HCT116 (cell line): ENCODE measurements at regions not wholly inside any gene's neighbourhood (a gene's known extent, or its start where the extent isn't known, plus 50 kb on each side); places are given as distances from the start of the nearest gene placed in this dataset.

Source experiments
- ATF3 ChIP-seq: IDR thresholded peaks from 2 replicates; pipeline ENCODE4 v1.6.1; 2012
- CEBPB ChIP-seq: IDR thresholded peaks from 2 replicates; pipeline ENCODE4 v1.6.1; 2012; ENCODE audit warnings: low read depth
- CTCF ChIP-seq, 3 experiments: fragments of 200-600 bp in 1 of 3; sonication (generic) in 1 of 3; IDR thresholded peaks in 2 of 3; conservative IDR thresholded peaks in 1 of 3; 2 replicates each; pipeline ENCODE4 v1.5.1; 2012 to 2017; ENCODE audit warnings: low read depth in 2 of 3, low read length in 2 of 3, antibody characterized with exemption in 1 of 3, borderline replicate concordance in 1 of 3, control low read depth in 1 of 3, mild to moderate bottlenecking in 1 of 3, mixed read lengths in 1 of 3, mixed run types in 1 of 3, moderate library complexity in 1 of 3; ENCODE audit not compliant: insufficient read depth in 1 of 3
- EZH2 ChIP-seq: fragments of 200-600 bp; sonication (generic); IDR thresholded peaks from 2 replicates; pipeline ENCODE4 v1.6.1; 2017; ENCODE audit warnings: antibody characterized with exemption, mixed run types
- JUND ChIP-seq: IDR thresholded peaks from 2 replicates; pipeline ENCODE4 v1.6.1; 2012
- MAX ChIP-seq: IDR thresholded peaks from 2 replicates; pipeline ENCODE4 v1.6.1; 2012
- POLR2A ChIP-seq: IDR thresholded peaks from 2 replicates; pipeline ENCODE4 v1.7.0; 2011; ENCODE audit warnings: borderline replicate concordance; ENCODE audit not compliant: insufficient read depth, insufficient read length; ENCODE audit errors: extremely low read depth
- RAD21 ChIP-seq: IDR thresholded peaks from 2 replicates; pipeline ENCODE4 v1.6.1; 2012; ENCODE audit warnings: low read depth, mild to moderate bottlenecking
- REST ChIP-seq: IDR thresholded peaks from 2 replicates; pipeline ENCODE4 v1.6.1; 2012; ENCODE audit warnings: low read depth
- SIN3A ChIP-seq: IDR thresholded peaks from 2 replicates; pipeline ENCODE4 v1.6.1; 2012; ENCODE audit warnings: low read depth
- YY1 ChIP-seq: IDR thresholded peaks from 2 replicates; pipeline ENCODE4 v1.6.1; 2011; ENCODE audit warnings: low read length, low read depth, moderate library complexity, mild to moderate bottlenecking; ENCODE audit not compliant: insufficient replicate concordance; ENCODE audit errors: extremely low read depth
- ZBTB33 ChIP-seq: IDR thresholded peaks from 2 replicates; pipeline ENCODE4 v1.6.1; 2011; ENCODE audit warnings: mild to moderate bottlenecking, low read length, moderate library complexity; ENCODE audit not compliant: insufficient replicate concordance; ENCODE audit errors: extremely low read depth

GRCh38 chr18:75862458-75862857 is 435.0 kb upstream of the SMIM21 start:
- no peak for TF ChIP-seq SIN3A
- TF ChIP-seq CTCF (IDR thresholded peaks at IDR 0.05 in 2 of 3, conservative IDR thresholded peaks at IDR 0.05 in 1 of 3; ENCODE audit: borderline replicate concordance in 1 of 3, insufficient read depth in 1 of 3, low read depth in 2 of 3, low read length in 2 of 3), result no peak
- no peak for TF ChIP-seq CEBPB
- no peak for TF ChIP-seq ATF3
- no peak for TF ChIP-seq POLR2A
- TF ChIP-seq YY1, result no peak
- no peak for TF ChIP-seq EZH2
- no peak for TF ChIP-seq REST
- no peak for TF ChIP-seq MAX
- TF ChIP-seq ZBTB33, result no peak
- no peak for TF ChIP-seq RAD21
- no peak for TF ChIP-seq JUND
